VCaP (cell line): ENCODE measurements at regions not wholly inside any gene's neighbourhood (a gene's known extent, or its start where the extent isn't known, plus 50 kb on each side); places are given as distances from the start of the nearest gene placed in this dataset.

Experiments
- H3K27ac ChIP-seq: fragments of 450-650 bp; 2 replicates; pipeline ENCODE4 v1.5.1; 2017
- CTCF ChIP-seq: fragments of 450-650 bp; conservative IDR thresholded peaks from 2 replicates; pipeline ENCODE4 v1.5.1; 2017; ENCODE audit warnings: mild to moderate bottlenecking, moderate library complexity

GRCh38 chr7:120180221-120180620 lies 92.8 kb upstream of the KCND2 start:
- TF ChIP-seq CTCF: no peak
- H3K27ac ChIP-seq: no peak overlapping the region

- no peak overlapping the region for H3K27ac ChIP-seq
- TF ChIP-seq CTCF: no peak
Observed at GRCh38 chr7:120181499-120181898, 91.5 kb upstream of the KCND2 start.

- no peak for TF ChIP-seq CTCF
- no peak overlapping the region for H3K27ac ChIP-seq
Observed at GRCh38 chr7:120184866-120185265, 88.1 kb upstream of the KCND2 start.

GRCh38 chr7:120185940-120186682 lies 86.9 kb upstream of the KCND2 start:
- H3K27ac ChIP-seq: no peak overlapping the region
- TF ChIP-seq CTCF: no peak

- H3K27ac ChIP-seq: no peak overlapping the region
- no peak for TF ChIP-seq CTCF
Observed at GRCh38 chr7:120186688-120187087, 86.3 kb upstream of the KCND2 start.

- no peak for TF ChIP-seq CTCF
Observed at GRCh38 chr7:120189623-120190022, 83.4 kb upstream of the KCND2 start.

GRCh38 chr7:120190109-120190508 lies 82.9 kb upstream of the KCND2 start:
- TF ChIP-seq CTCF: no peak
- no peak overlapping the region for H3K27ac ChIP-seq

More at GRCh38 chr7:120189623-120190022, 83.4 kb upstream of the KCND2 start:
- no peak overlapping the region for H3K27ac ChIP-seq
